HG02981 (cell line): ENCODE measurements at regions not wholly inside any gene's neighbourhood (a gene's known extent, or its start where the extent isn't known, plus 50 kb on each side); places are given as distances from the start of the nearest gene placed in this dataset.
"Not testable (repeated sequence)": the region's sequence is repeated elsewhere in the genome, so short reads cannot be mapped to it uniquely, and the experiment has no call there.

Experiments used
- ATAC-seq: cut with Tn5 transposase; IDR thresholded peaks from one replicate; pipeline ENCODE4 v1.9.1; 2021; ENCODE audit warnings: mild to moderate bottlenecking, moderate library complexity; ENCODE audit not compliant: unreplicated experiment

DNA sequence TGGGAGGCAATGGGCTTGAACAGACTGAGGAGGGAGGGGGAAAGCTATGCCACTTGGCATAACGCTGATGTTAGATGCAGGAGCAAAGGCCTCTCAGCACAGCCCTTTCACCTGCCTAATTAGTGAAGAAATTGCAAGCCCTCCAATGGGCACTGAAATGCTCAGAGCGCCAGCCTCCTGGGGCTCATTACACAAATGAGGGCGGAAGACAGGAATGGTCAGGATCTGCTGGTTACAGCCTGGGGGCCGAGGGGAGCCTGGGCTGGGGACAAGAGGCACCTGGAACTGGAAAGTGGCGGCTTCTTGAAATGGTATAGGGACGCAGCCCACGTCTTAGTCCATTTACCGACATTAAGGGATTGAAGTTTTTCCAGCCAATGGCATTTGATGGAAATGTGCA, 50.2 kb upstream of the PLET1 start:
- ATAC-seq = no peak

DNA sequence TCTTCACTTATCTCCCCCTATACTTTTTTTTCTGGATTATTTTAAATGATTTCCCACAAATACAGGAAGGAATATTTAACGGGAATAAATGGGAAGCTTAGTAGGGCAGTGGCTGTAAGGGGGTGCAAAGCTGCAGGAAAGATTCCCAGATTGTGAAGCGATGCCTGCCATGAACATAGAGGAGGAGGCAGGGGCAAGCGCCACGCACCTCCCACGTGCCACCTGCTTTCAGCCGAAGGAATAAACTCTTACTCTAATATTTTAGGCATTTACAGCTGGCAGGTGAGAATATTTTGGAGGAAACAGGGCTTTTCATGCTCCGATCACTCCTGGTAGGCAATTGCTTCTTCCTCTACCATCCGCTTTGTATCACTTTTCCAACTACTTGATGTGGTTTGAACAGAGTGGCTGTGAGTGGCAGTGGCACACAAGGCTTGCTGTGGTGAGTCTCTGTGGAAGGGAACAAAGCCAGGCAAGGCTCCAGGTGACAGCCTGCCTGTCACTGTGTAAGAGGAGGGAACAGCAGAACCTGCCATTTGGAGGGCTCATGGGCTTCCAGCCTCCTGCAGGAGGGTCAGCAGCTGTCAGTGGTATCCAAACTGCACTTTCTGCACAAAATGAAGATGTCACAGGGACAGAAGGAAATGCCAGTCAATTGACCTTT, 54.5 kb upstream of the PLET1 start:
- ATAC-seq = no peak

GRCh38 chr11:112315861-112316739, 55.4 kb upstream of the PLET1 start:
- ATAC-seq = no peak

DNA sequence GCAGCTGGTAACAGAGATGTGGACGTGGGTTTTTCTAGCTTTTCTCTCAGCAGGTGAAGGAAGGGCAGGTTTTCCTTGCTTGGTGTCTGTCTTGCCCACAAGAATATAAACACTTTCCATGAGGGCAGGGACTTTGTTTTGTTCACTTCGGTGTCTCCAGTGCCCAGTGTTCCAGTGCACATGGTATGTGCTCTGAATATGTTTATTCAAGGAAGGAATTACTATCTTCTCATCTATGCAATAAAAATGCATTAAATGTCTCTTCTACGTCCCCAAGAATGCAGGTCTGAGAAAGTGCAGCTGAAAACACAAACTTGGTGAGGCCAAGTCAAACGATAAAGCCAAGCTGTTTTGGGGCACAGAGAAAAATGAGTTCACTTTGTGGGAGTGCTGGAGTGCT, 56.3 kb upstream of the PLET1 start:
- ATAC-seq = no peak

DNA sequence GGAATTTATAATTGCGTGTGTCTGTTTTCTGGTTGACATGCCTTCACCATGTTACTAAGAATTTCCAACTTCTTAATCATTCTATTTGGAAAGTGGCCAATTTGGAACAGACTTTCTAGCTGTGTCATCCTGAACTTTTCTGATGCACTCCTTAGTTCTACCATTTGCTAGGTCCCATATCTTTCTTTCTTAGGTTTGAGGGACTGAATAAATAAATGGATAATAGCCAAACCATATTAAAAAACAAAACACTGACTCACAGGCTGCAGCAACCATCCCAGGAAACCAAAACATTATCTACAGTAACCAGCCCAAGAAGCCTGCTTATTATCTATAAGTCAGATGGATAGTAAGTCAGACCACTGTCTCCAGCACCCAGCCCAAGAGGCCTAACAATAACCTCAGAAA, 57.5 kb upstream of the PLET1 start:
- no peak for ATAC-seq

GRCh38 chr11:112318661-112319060, 58.0 kb upstream of the PLET1 start:
- no peak for ATAC-seq

DNA sequence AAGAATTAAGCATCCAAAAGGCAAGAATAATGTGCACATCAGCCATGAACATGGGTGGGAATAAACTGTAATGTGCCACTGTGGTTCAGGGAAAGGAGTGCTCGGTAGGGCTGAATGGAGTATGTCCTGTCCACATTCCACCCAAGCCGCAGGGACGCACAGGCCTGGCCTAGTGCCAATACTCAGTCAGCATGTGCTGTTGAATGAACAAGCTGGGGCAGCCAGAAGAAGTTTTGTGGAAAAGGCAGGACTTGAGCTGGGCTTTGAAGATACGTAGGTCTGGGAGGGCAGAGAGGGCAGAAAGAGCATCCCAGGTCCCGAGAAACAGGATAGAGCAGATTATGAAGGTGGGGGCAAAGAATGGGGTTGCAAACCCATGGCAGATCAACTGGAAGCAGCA, 60.0 kb upstream of the PLET1 start:
- ATAC-seq = no peak

DNA sequence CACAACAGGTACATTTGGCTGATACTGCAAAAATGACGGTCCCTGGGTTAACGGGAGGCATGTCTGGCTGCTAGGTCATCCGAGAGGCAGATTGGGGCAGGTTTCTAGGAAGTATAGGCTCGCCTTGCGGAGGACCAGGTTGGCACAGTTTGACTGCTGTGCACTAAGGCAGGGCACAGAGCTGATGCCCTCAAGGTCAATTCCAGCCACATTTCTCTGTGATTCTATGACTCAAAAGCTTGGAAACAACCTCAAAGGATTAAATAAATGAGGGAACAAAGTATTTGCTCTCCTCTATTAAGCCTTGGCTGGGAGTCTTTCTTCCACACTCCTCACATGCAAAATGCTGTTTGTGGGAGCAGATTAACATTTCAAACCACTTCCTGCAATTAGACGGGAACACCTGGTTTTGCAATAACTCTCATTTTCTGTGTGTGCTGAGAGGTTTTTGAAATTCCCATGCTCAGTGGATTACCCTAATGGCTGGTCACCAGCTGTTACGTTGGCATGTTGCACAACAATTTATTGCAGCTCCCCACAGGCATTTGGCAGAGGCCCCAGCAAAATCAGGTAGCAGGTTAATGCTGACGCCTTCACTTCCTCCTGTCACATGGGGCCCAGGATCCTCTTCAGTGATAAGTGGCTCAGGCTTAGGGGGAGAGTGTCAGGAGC, 61.0 kb upstream of the PLET1 start:
- no peak for ATAC-seq

- no peak for ATAC-seq
Observed at GRCh38 chr11:112322173-112322790, 61.6 kb upstream of the PLET1 start.

GRCh38 chr11:112334381-112334780, 73.7 kb upstream of the PLET1 start:
- no peak for ATAC-seq

GRCh38 chr11:112336356-112336886, 75.8 kb upstream of the PLET1 start:
- no peak for ATAC-seq

- no peak for ATAC-seq
Observed at GRCh38 chr11:112339566-112339965, 78.9 kb upstream of the PLET1 start.

DNA sequence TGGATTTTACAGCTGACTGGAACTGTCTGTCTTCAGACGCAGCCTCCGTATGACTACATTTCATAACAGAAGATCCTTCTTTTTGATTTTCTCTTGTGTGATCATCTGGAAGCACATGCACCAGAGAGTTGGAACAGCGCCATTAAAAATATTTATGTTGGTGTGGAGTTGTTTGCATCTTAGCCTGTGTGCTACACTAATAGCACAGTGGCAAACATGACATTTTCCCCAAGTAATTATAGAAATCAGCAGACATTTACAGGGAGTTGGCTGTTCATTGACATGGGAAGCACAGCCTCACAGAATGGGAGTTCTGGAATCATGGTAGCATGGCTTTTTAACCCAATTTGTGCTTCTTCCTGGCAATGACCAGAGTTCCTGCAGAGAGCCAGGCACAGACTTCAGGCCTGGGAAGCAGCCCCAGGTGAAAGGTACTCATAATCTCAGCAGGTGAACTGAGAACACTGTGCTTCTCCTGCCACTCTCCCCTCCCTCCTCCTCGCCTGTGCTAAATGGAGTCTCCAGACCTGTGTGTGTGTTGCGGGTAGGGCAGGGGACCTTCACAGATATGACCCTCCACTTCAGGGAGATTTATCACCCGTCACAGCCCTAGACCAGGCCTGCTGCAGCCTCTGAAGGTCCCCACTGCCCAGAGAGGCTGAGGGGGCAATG, 82.8 kb upstream of the PLET1 start:
- no peak for ATAC-seq

GRCh38 chr11:112344040-112344413, 83.4 kb upstream of the PLET1 start:
- no peak for ATAC-seq

DNA sequence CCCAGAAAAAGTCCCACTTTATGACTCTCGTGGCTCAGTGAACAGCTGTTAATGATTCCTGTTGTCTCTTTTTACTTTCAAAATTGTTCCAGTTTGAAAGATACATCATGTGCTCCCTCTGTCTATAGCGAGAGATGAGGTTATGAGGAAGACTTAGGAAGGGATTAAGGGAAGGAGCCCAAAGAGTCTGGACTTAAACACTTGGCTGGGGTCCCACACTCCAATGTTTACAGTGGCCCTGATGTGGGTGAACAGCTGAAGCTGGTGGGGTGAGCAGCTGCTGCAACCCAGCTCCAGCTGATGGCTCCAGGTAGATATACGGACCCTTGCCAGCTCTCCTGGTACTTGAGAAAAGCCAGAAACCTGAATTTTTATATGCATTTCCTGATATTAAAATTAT, 84.5 kb upstream of the PLET1 start:
- no peak for ATAC-seq

DNA sequence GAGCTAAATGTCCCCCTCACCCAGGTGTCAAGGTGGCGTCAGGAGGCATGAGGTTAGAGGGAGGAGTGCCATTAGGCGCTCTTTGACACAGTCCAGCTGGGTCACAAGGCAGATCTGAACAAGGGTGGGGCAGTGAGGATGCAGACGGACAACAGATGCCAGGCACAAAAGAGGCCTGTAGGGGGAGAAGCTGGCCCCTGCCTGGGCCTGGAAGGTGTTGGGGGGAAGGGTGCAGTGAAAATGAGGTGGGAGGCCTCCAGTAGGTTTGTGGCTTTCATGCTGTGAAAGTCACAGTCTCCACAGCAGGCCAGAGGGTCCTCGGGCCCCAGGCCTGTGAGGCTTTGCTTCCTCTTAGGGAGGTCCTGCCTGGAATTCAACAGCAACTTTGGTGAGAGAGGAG, 85.0 kb upstream of the PLET1 start:
- no peak for ATAC-seq

DNA sequence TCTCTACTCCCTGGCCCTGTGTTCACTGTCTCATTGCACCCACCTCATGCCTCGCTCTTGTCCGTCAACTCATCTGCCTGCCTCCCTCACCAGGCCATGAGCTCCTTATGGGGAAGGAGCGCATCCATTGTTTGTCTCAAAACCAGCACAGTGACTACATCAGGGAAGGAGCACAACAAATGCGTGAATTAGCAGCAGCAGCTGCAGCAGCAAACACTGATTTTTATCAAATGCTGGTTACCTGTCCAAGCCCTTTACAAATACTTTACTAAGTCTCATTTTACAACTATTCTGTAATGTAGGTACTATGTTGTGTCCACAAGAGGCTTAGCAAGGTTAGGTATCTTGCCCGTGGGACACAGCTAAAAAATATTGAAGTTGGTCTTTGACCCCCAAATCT, 85.9 kb upstream of the PLET1 start:
- ATAC-seq = no peak

- ATAC-seq = no peak
Observed at GRCh38 chr11:112348480-112349029, 87.9 kb upstream of the PLET1 start.

- ATAC-seq = not testable (repeated sequence)
Observed at GRCh38 chr11:112351423-112351822, 90.8 kb upstream of the PLET1 start.

DNA sequence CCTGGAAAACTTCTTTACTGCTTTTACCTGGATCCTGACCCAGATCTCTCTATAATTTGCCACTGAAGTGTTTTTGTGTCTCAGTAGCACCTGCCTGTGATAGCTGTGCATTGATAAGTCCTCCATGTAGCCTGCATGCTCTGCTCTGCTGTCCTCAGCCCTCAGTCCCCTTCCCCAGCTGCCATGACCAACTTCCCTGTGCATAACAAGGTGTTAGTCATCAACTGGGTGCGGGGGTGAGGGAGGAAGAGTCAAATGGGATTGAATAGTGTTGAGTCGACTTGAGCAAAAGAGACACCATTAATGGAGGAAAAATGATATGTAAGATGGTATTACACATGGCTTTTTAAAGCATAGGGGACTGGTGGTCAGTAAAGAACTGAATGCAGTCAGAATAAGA, 92.2 kb upstream of the PLET1 start:
- no peak for ATAC-seq
